HEK293T (cell line): ENCODE measurements at regions not wholly inside any gene's neighbourhood (a gene's known extent, or its start where the extent isn't known, plus 50 kb on each side); places are given as distances from the start of the nearest gene placed in this dataset.

Source experiments
- ARNT ChIP-seq: fragments of 450-650 bp; IDR thresholded peaks from 2 replicates; pipeline ENCODE4 v1.6.1; 2017; ENCODE audit warnings: mild to moderate bottlenecking
- BHLHE40 ChIP-seq: fragments of 450-650 bp; IDR thresholded peaks from 2 replicates; pipeline ENCODE4 v1.6.1; 2016; ENCODE audit warnings: mild to moderate bottlenecking, moderate library complexity, borderline replicate concordance
- FOXM1 ChIP-seq: fragments of 450-650 bp; IDR thresholded peaks from 2 replicates; pipeline ENCODE4 v1.6.1; 2017; ENCODE audit warnings: mild to moderate bottlenecking, borderline replicate concordance
- SP1 ChIP-seq: fragments of 450-650 bp; IDR thresholded peaks from 2 replicates; pipeline ENCODE4 v1.6.1; 2017
- TARDBP ChIP-seq: fragments of 450-650 bp; IDR thresholded peaks from 2 replicates; pipeline ENCODE4 v1.6.1; 2016
- ZNF384 ChIP-seq: fragments of 450-650 bp; IDR thresholded peaks from 2 replicates; pipeline ENCODE4 v1.6.1; 2016

DNA sequence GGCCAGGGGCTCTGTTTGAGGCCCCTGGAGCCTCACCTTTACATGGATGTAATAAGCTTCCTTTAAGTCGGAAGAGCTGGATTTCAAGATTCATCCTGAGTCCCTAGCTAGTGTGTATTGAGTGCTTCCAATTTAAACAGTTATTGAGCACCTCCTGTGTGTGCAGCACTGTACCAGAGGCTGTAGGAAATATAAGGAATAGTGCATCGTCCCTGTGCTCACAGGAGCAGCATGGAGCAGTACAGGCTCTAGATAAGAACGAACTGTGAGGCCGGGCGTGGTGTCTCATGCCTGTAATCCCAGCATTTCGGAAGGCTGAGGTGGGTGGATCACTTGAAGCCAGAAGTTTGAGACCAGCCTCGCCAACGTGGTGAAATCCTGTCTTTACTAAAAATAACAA, 65.8 kb upstream of the METAP2 start:
- TF ChIP-seq SP1 (no peak), FOXM1 (no peak), ARNT (no peak), BHLHE40 (no peak), ZNF384 (no peak), TARDBP (no peak)
